ENCODE measurements at regions not wholly inside any gene's neighbourhood (a gene's known extent, or its start where the extent isn't known, plus 50 kb on each side); places are given as distances from the start of the nearest gene placed in this dataset.

- H3K4me3 ChIP-seq (replicated peaks in 1 of 3; ENCODE audit: insufficient read depth in 1 of 3, low read depth in 2 of 3, low read length in 3 of 3): no peak overlapping the region
- no peak for ATAC-seq
- FAIRE-seq: no peak
- no peaks in the 10 kb centered on the region for H3K9me3 ChIP-seq (ENCODE audit: low read length)
- H4K20me1 ChIP-seq (ENCODE audit: insufficient read depth, low read length): no peaks in the 10 kb centered on the region
- no peak overlapping the region for H2AFZ ChIP-seq (ENCODE audit: low read length)
- no peak overlapping the region for H3K27ac ChIP-seq (ENCODE audit: extremely low read length, insufficient read depth, low read length)
- no peaks in the 10 kb centered on the region; a peak in 1 of 5 replicates for H3K27me3 ChIP-seq (ENCODE audit: control insufficient read depth in 1 of 2, insufficient read depth in 2 of 2, low read length in 2 of 2)
- intact Hi-C loops (cut with micrococcal nuclease; ENCODE audit: unreplicated experiment): loop anchor here (2.0 to 10.0 kb wide), 2 partner anchors 331 to 413 kb away; no protein-coding TSS in a partner anchor
- 23% methylated on average over 3 of the region's 4 CpGs for WGBS (ENCODE audit: low lambda C conversion rate)
- ChIA-PET CTCF (ENCODE audit: low intra/inter-chr PET ratio, low total read pairs) (no interaction called here), POLR2A (no interaction called here)
- H3K4me1 ChIP-seq (ENCODE audit: insufficient read depth, low read length): no peaks in the 10 kb centered on the region
- H3K9ac ChIP-seq (ENCODE audit: insufficient read depth, low read depth, low read length): no peak overlapping the region
- no peak overlapping the region for H3K4me2 ChIP-seq (ENCODE audit: low read depth, low read length)
- no peak for DNase-seq (ENCODE audit: low spot score)
- no TSS peak for BruUV-seq (replicated peaks)
- in situ Hi-C loops (cut with HindIII; ENCODE audit: extremely low pct_ligation_motif_present, low pct_unique_long_range_greater_than_20kb): loop anchor here (25.0 kb wide), 1 partner anchor 325 kb away; no protein-coding TSS in a partner anchor
- H3K79me2 ChIP-seq (ENCODE audit: insufficient read depth, low read length): no peaks in the 10 kb centered on the region
- H3K36me3 ChIP-seq (replicated peaks in 1 of 2; ENCODE audit: control insufficient read depth in 1 of 2, insufficient read depth in 2 of 2, low read length in 2 of 2): no peaks in the 10 kb centered on the region
- TF ChIP-seq RNF2 (conservative IDR thresholded peaks at IDR 0.05; ENCODE audit: low read depth) (no peak), ZNF276 (CRISPR knock-in tag; IDR thresholded peaks at IDR 0.05; ENCODE audit: low read depth) (no peak), NCOR1 (IDR thresholded peaks at IDR 0.05; ENCODE audit: borderline replicate concordance, low read length) (no peak), TMF1 (CRISPR knock-in tag; IDR thresholded peaks at IDR 0.05; ENCODE audit: low read depth) (no peak), ZBTB4 (CRISPR knock-in tag; IDR thresholded peaks at IDR 0.05; ENCODE audit: borderline replicate concordance) (no peak), ZNF431 (CRISPR knock-in tag; IDR thresholded peaks at IDR 0.05; ENCODE audit: borderline replicate concordance, low read depth) (no peak), IRF1 (CRISPR knock-in tag; IDR thresholded peaks at IDR 0.05; ENCODE audit: low read depth) (no peak), RXRA (CRISPR knock-in tag; IDR thresholded peaks at IDR 0.05) (no peak), TCF7 (IDR thresholded peaks at IDR 0.05; ENCODE audit: low read depth) (no peak), GATA4 (IDR thresholded peaks at IDR 0.05; ENCODE audit: borderline replicate concordance, low read depth) (no peak), ZNF784 (CRISPR knock-in tag; IDR thresholded peaks at IDR 0.05; ENCODE audit: borderline replicate concordance) (no peak), ZNF329 (CRISPR knock-in tag; IDR thresholded peaks at IDR 0.05; ENCODE audit: low read depth) (no peak), HNRNPK (IDR thresholded peaks at IDR 0.05; ENCODE audit: low read depth, low read length, poor library complexity, severe bottlenecking) (no peak), MED13 (CRISPR knock-in tag; IDR thresholded peaks at IDR 0.05) (no peak), HOMEZ (CRISPR knock-in tag; IDR thresholded peaks at IDR 0.05; ENCODE audit: low read depth) (no peak), ZFY (CRISPR knock-in tag; IDR thresholded peaks at IDR 0.05) (no peak)
Measured at GRCh38 chr5:81837667-81838306, 86.9 kb upstream of the SSBP2 start.

Measured in HepG2 (cell line).